HUDEP-2 (cell line): ENCODE measurements at regions not wholly inside any gene's neighbourhood (a gene's known extent, or its start where the extent isn't known, plus 50 kb on each side); places are given as distances from the start of the nearest gene placed in this dataset.
"Not testable (repeated sequence)": the region's sequence is repeated elsewhere in the genome, so short reads cannot be mapped to it uniquely, and the experiment has no call there.

Experiments
- DNase-seq, 76 experiments: peaks; one replicate each; lab custom pipeline; 2025; ENCODE audit not compliant: unreplicated experiment in 76 of 76; lab: John Stamatoyannopoulos, UW

DNA sequence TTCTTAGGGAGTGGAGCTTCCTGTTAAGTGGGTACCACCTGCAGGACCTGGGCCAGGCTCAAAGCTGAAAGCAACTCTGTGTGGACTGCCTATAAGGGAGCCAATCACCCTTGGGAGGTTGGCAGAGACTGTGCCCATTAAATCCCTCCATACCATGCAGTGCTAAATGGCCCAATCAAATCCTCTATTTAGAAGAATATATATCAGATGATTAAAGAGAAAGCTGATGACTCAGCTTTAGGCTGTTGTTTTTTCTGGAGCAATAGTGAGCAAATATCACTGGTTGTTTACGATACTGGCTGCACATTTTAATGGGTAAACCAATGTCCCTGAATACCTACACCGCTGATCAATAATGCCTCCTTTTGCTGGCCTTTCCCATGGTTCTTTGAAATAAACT is 101.3 kb downstream of the TMX1 start:
- DNase-seq, result no peak

GRCh38 chr14:51342226-51342625 is 102.2 kb downstream of the TMX1 start:
- DNase-seq, result no peak

- DNase-seq, result no peak
Measured at GRCh38 chr14:51351997-51352396, 112.0 kb downstream of the TMX1 start.

GRCh38 chr14:51353901-51354300 is 113.9 kb downstream of the TMX1 start:
- DNase-seq, result no peak

GRCh38 chr14:51354846-51355245 is 114.8 kb downstream of the TMX1 start:
- no peak for DNase-seq

GRCh38 chr14:51356381-51356780 is 116.3 kb downstream of the TMX1 start:
- DNase-seq, result no peak

DNA sequence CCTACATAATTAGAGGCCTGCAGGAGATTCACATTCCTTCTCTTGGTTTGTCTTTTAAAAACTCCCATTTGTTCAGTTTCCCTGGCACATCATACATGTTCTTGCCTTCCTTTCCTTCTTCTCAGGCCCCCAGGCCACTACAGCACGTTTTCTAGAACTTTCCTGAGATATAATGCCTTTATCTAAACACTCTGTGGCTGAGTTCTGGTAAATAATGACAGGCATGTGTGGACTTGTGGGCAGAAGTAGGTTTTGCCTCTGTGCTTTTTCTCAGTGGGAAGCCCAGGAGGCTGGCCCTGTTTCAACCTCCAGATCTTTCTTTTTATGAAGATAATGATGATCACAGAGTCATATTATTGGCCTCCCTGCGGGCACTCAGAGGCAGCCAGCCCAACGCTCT is 117.2 kb downstream of the TMX1 start:
- no peak for DNase-seq

GRCh38 chr14:51360592-51360991 is 120.5 kb downstream of the TMX1 start:
- no peak for DNase-seq

DNA sequence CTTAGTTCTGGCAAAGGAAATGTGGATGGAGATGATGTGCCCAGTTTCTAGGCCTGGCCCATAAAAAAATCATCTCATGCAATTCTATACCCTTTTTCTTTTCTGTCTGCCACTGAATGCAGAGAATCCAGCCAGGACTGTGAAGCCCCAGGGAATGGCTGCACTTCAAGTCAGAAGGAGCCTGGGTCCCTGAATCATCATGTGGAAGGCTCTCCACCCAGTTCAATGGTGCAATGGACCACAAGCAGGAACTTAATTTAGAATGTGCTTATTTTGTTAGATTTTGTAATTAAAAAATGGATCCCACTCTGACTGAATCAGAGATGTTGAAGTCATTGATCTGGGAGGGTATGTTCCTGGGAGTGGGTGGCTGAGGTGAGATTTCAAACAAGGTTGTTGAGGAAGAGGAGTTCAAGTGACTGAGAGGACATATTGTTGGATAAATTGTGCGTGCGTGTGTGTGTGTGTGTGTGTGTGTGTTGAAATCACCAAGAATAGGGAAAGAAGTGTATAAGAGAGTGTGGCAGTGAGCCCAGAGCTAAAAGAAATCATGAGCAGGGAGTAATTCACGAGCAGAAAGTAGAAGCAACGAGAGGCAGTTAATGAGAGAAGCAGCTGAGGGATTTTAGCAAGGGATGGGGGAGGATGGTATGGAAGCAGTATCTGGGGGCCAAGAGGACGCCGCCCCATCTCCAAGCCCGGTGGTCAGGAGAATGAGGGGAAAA is 125.4 kb downstream of the TMX1 start:
- no peak for DNase-seq

GRCh38 chr14:51366460-51366859 is 126.4 kb downstream of the TMX1 start:
- not testable (repeated sequence) for DNase-seq

DNA sequence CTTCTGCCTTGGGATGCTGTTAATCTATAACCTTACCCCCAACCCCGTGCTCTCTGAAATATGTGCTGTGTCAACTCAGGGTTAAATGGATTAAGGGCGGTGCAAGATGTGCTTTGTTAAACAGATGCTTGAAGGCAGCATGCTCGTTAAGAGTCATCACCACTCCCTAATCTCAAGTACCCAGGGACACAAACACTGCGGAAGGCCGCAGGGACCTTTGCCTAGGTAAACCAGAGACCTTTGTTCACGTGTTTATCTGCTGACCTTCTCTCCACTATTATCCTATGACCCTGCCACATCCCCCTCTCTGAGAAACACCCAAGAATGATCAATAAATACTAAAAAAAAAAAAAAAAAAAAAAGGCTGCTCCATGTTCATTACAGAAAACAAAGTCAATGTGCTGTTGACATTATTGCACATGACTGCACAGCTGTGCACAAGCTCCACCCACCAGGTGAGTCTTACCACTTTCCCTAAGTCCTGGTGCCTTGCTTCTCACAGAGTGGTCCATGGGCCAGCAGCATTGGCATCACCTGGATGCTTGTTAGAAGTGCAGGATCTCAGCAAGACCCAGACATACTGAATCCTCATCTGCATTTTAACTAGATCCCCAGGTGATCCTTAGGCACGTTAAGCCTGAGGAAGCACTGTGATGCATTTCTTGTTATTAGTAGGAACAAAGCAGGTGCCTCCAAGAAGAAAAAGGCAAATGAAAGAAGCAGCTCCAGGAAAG is 127.0 kb downstream of the TMX1 start:
- not testable (repeated sequence) for DNase-seq

DNA sequence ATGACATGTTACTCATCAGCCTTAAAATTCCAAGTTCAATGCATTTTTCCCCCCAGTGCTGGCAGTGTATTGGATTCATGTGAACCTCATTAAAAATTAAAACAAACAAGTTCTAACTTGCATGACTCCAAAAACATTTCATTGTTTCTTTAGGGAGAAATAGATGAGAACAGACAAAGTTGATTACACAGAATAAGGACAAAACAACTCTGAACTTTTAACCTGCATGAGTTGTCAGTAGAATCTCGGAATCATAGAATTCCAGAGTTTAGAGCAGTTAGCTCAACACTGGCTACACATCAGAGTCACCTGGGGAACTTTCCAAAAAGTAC is 127.5 kb downstream of the TMX1 start:
- DNase-seq, result no peak

GRCh38 chr14:51368721-51369163 is 128.7 kb downstream of the TMX1 start:
- DNase-seq, result no peak

DNA sequence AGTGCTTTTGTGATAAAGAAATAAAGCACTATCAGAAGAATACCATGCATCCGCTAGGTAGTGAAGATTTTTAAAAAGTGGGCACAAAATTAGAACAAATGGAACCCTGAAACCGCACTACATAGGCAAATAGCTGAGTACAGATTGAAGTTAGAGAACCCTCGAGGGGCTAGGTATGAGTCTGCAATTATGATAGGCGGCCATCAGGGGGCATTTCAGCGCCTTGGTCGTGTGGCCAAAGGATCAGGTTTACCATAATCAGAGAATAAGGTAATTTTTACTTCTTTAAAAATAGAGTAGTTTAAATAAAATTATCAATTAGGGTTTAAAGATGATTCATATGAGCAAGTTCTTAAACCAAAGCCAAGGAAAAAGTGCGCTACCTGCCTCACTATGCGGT is 129.8 kb downstream of the TMX1 start:
- peak in 5 of 76 experiments; percentile 0 to 7 (median 2) for DNase-seq

DNA sequence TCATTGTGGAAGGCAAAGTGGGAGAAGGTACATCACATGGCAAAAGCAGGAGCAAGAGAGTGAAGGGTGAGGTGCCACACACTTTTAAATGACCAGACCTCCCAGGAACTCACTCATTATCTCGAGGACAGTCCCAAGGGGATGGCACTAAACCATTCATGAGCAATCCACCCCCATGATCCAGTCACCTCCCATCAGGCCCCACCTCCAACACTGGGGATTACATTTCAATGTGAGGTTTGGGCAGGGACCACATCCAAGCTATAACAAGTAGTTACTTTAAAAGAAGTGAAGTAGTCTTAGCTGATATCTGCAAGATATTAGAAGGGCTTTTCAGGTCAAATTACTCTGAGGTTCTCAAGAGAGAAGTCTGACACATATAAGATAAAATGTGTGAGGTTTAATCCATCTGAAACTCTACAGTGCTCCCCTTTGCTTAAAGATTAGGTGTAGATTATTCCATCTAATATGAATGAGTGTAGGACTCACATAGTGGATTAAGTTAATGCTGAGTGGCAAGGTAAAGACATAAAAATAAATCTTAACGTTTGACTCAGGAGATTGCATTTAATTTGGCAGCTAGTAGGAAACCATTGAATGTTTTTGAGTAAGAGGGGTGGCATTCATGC is 130.8 kb downstream of the TMX1 start:
- no peak for DNase-seq

- not testable (repeated sequence) for DNase-seq
Measured at GRCh38 chr14:51377186-51377585, 137.1 kb downstream of the TMX1 start.

DNA sequence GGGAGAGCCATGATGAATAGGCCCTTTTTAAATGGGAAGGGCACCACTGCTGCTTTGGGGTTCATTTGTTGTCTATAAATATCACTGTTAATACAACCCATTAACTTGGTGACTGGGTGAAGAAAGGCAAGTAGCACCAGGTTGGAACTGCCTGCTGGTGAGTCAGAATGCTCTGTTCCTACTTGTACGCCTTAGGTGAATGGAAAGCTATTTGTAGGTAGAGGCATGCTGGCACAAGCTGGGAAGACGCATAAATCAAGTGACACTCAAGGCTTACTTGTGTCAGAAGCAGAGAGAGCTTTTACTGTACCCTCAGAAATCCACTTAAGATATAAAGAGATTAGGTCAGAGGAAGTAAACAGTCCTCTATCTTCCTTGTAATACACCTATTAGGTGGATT is 142.5 kb downstream of the TMX1 start:
- DNase-seq, result no peak

GRCh38 chr14:51386411-51386810 is 146.4 kb downstream of the TMX1 start:
- no peak for DNase-seq

DNA sequence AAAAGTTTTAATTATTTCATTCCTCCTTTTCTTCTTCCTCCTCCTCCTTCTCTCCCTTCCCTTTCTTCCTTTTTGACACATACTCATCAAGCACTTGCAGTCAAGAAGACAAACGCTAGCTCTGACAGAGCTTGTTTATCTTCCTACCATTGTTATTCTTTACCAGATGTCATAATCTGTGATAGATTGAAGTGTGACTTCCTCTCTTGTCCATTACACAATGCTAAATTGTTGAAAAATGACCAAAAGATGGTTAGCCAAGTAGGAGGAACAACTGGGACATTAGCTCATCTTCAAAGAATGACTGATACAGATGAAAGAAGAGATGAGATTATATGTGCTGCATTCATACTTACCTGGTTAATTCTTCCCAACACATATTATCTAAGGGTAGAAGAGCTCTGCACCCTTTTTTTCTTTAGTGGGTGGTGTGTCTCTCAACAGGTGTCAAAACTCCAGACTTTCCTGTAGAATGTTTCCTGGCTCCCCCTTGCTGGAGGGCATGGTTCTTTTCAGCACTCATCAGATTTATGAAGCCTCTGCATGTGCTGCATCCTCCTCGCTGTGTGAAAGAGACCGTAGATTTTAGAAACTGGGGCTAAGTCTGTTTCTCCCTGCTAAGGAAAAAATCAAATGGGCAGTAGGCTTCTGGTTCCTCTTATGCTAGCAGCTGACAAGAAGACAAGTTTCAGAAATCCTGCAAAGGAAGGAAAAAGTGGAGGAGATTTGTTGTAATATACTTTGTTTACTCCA is 147.1 kb downstream of the TMX1 start:
- no peak for DNase-seq

GRCh38 chr14:51392416-51392815 is 152.4 kb downstream of the TMX1 start:
- DNase-seq, result no peak

- DNase-seq, result no peak
Measured at GRCh38 chr14:51394384-51394783, 154.3 kb downstream of the TMX1 start.
